ENCODE measurements at regions not wholly inside any gene's neighbourhood (a gene's known extent, or its start where the extent isn't known, plus 50 kb on each side); places are given as distances from the start of the nearest gene placed in this dataset.

- Histone ChIP-seq H3K27me3 (ENCODE audit: control insufficient read depth in 3 of 3, insufficient read depth in 3 of 3, low read length in 3 of 3) (no peaks in the 10 kb centered on the region), H3K9me3 (ENCODE audit: control insufficient read depth in 2 of 2, insufficient read depth in 1 of 2, low read depth in 1 of 2, low read length in 1 of 2) (peaks cover 0 to 4% of the 10 kb centered on the region in 2 donors), H3K4me1 (ENCODE audit: control insufficient read depth in 3 of 3, insufficient read depth in 2 of 3, low read depth in 1 of 3, low read length in 2 of 3) (peaks cover 0 to 4% (median 0%) of the 10 kb centered on the region in 3 donors), H3K36me3 (ENCODE audit: control insufficient read depth in 3 of 3, insufficient read depth in 2 of 3, low read depth in 1 of 3, low read length in 3 of 3) (no peaks in the 10 kb centered on the region), H3K4me3 (ENCODE audit: low read depth in 1 of 3, low read length in 3 of 3) (no peak overlapping the region), H3K27ac (ENCODE audit: low read depth in 1 of 3, low read length in 2 of 3) (peak overlapping the region in 1 of 3 donors; percentile 13)
- WGBS, 3 donors = 32 to 44% (median 43%) methylated on average over 9 of the region's 9 CpGs
- FAIRE-seq (no peak), DNase-seq (no peak)
Observed at GRCh38 chr6:45830441-45831139, 185.1 kb downstream of the CLIC5 start.

- peaks cover 0 to 4% of the 10 kb centered on the region in 2 donors for H3K9me3 ChIP-seq (ENCODE audit: control insufficient read depth in 2 of 2, insufficient read depth in 1 of 2, low read depth in 1 of 2, low read length in 1 of 2)
- peak overlapping the region in 1 of 3 donors; percentile 13 for H3K27ac ChIP-seq (ENCODE audit: low read depth in 1 of 3, low read length in 2 of 3)
- no peaks in the 10 kb centered on the region for H3K27me3 ChIP-seq (ENCODE audit: control insufficient read depth in 3 of 3, insufficient read depth in 3 of 3, low read length in 3 of 3)
- H3K4me3 ChIP-seq (ENCODE audit: low read depth in 1 of 3, low read length in 3 of 3) = no peak overlapping the region
- H3K4me1 ChIP-seq (ENCODE audit: control insufficient read depth in 3 of 3, insufficient read depth in 2 of 3, low read depth in 1 of 3, low read length in 2 of 3) = peaks cover 0 to 4% (median 0%) of the 10 kb centered on the region in 3 donors
- DNase-seq (no peak), FAIRE-seq (no peak)
- H3K36me3 ChIP-seq (ENCODE audit: control insufficient read depth in 3 of 3, insufficient read depth in 2 of 3, low read depth in 1 of 3, low read length in 3 of 3) = no peaks in the 10 kb centered on the region
- WGBS, 3 donors = 71 to 94% (median 93%) methylated on average over 1 of the region's 1 CpG
Observed at GRCh38 chr6:45829873-45830272, 185.8 kb downstream of the CLIC5 start.

GRCh38 chr6:45827952-45828530 lies 187.6 kb downstream of the CLIC5 start:
- Histone ChIP-seq H3K4me1 (ENCODE audit: control insufficient read depth in 3 of 3, insufficient read depth in 2 of 3, low read depth in 1 of 3, low read length in 2 of 3) (peaks cover 0 to 4% (median 0%) of the 10 kb centered on the region in 3 donors), H3K27me3 (ENCODE audit: control insufficient read depth in 3 of 3, insufficient read depth in 3 of 3, low read length in 3 of 3) (no peaks in the 10 kb centered on the region), H3K4me3 (ENCODE audit: low read depth in 1 of 3, low read length in 3 of 3) (no peak overlapping the region), H3K9me3 (ENCODE audit: control insufficient read depth in 2 of 2, insufficient read depth in 1 of 2, low read depth in 1 of 2, low read length in 1 of 2) (peaks cover 0 to 4% of the 10 kb centered on the region in 2 donors), H3K36me3 (ENCODE audit: control insufficient read depth in 3 of 3, insufficient read depth in 2 of 3, low read depth in 1 of 3, low read length in 3 of 3) (no peaks in the 10 kb centered on the region), H3K27ac (ENCODE audit: low read depth in 1 of 3, low read length in 2 of 3) (peak overlapping the region in 1 of 3 donors; percentile 87)
- DNase-seq (peak in 1 of 2 donors; percentile 11), FAIRE-seq (no peak)
- 71 to 83% (median 77%) methylated on average over 7 of the region's 7 CpGs for WGBS, 3 donors

- no peak overlapping the region for H3K27ac ChIP-seq (ENCODE audit: low read depth in 1 of 3, low read length in 2 of 3)
- WGBS, 3 donors = 77 to 84% (median 82%) methylated on average over 4 of the region's 4 CpGs
- DNase-seq = no peak
- no peak for FAIRE-seq
- H3K4me3 ChIP-seq (ENCODE audit: low read depth in 1 of 3, low read length in 3 of 3) = no peak overlapping the region
- no peaks in the 10 kb centered on the region for H3K27me3 ChIP-seq (ENCODE audit: control insufficient read depth in 3 of 3, insufficient read depth in 3 of 3, low read length in 3 of 3)
- H3K36me3 ChIP-seq (ENCODE audit: control insufficient read depth in 3 of 3, insufficient read depth in 2 of 3, low read depth in 1 of 3, low read length in 3 of 3) = no peaks in the 10 kb centered on the region
- no peaks in the 10 kb centered on the region for H3K4me1 ChIP-seq (ENCODE audit: control insufficient read depth in 3 of 3, insufficient read depth in 2 of 3, low read depth in 1 of 3, low read length in 2 of 3)
- H3K9me3 ChIP-seq (ENCODE audit: control insufficient read depth in 2 of 2, insufficient read depth in 1 of 2, low read depth in 1 of 2, low read length in 1 of 2) = no peaks in the 10 kb centered on the region
Observed at GRCh38 chr6:45822873-45823272, 192.8 kb downstream of the CLIC5 start.

- DNase-seq = no peak
- Histone ChIP-seq H3K9me3 (ENCODE audit: control insufficient read depth in 2 of 2, insufficient read depth in 1 of 2, low read depth in 1 of 2, low read length in 1 of 2) (no peaks in the 10 kb centered on the region), H3K4me1 (ENCODE audit: control insufficient read depth in 3 of 3, insufficient read depth in 2 of 3, low read depth in 1 of 3, low read length in 2 of 3) (no peaks in the 10 kb centered on the region), H3K27ac (ENCODE audit: low read depth in 1 of 3, low read length in 2 of 3) (no peak overlapping the region), H3K36me3 (ENCODE audit: control insufficient read depth in 3 of 3, insufficient read depth in 2 of 3, low read depth in 1 of 3, low read length in 3 of 3) (no peaks in the 10 kb centered on the region), H3K4me3 (ENCODE audit: low read depth in 1 of 3, low read length in 3 of 3) (no peak overlapping the region), H3K27me3 (ENCODE audit: control insufficient read depth in 3 of 3, insufficient read depth in 3 of 3, low read length in 3 of 3) (peaks cover 0 to 3% (median 0%) of the 10 kb centered on the region in 3 donors)
- no peak for FAIRE-seq
- WGBS, 3 donors = 70 to 76% (median 74%) methylated on average over 5 of the region's 5 CpGs
Observed at GRCh38 chr6:45822246-45822812, 193.3 kb downstream of the CLIC5 start.

- H3K27ac ChIP-seq (ENCODE audit: low read depth in 1 of 3, low read length in 2 of 3) = no peak overlapping the region
- H3K4me1 ChIP-seq (ENCODE audit: control insufficient read depth in 3 of 3, insufficient read depth in 2 of 3, low read depth in 1 of 3, low read length in 2 of 3) = no peaks in the 10 kb centered on the region
- H3K27me3 ChIP-seq (ENCODE audit: control insufficient read depth in 3 of 3, insufficient read depth in 3 of 3, low read length in 3 of 3) = peaks cover 0 to 4% (median 3%) of the 10 kb centered on the region in 3 donors
- DNase-seq (no peak), FAIRE-seq (no peak)
- 74 to 79% (median 78%) methylated on average over 4 of the region's 4 CpGs for WGBS, 3 donors
- no peaks in the 10 kb centered on the region for H3K36me3 ChIP-seq (ENCODE audit: control insufficient read depth in 3 of 3, insufficient read depth in 2 of 3, low read depth in 1 of 3, low read length in 3 of 3)
- H3K9me3 ChIP-seq (ENCODE audit: control insufficient read depth in 2 of 2, insufficient read depth in 1 of 2, low read depth in 1 of 2, low read length in 1 of 2) = no peaks in the 10 kb centered on the region
- no peak overlapping the region for H3K4me3 ChIP-seq (ENCODE audit: low read depth in 1 of 3, low read length in 3 of 3)
Observed at GRCh38 chr6:45818655-45819054, 197.0 kb downstream of the CLIC5 start.

- H3K27me3 ChIP-seq (ENCODE audit: control insufficient read depth in 3 of 3, insufficient read depth in 3 of 3, low read length in 3 of 3) = peaks cover 0 to 7% (median 3%) of the 10 kb centered on the region in 3 donors
- no peaks in the 10 kb centered on the region for H3K36me3 ChIP-seq (ENCODE audit: control insufficient read depth in 3 of 3, insufficient read depth in 2 of 3, low read depth in 1 of 3, low read length in 3 of 3)
- H3K4me1 ChIP-seq (ENCODE audit: control insufficient read depth in 3 of 3, insufficient read depth in 2 of 3, low read depth in 1 of 3, low read length in 2 of 3) = no peaks in the 10 kb centered on the region
- DNase-seq (no peak), FAIRE-seq (no peak)
- 74 to 88% (median 85%) methylated on average over 11 of the region's 11 CpGs for WGBS, 3 donors
- H3K4me3 ChIP-seq (ENCODE audit: low read depth in 1 of 3, low read length in 3 of 3) = no peak overlapping the region
- no peak overlapping the region for H3K27ac ChIP-seq (ENCODE audit: low read depth in 1 of 3, low read length in 2 of 3)
- no peaks in the 10 kb centered on the region for H3K9me3 ChIP-seq (ENCODE audit: control insufficient read depth in 2 of 2, insufficient read depth in 1 of 2, low read depth in 1 of 2, low read length in 1 of 2)
Observed at GRCh38 chr6:45816674-45817297, 198.9 kb downstream of the CLIC5 start.

GRCh38 chr6:45815466-45816125 lies 200.1 kb downstream of the CLIC5 start:
- Histone ChIP-seq H3K4me3 (ENCODE audit: low read depth in 1 of 3, low read length in 3 of 3) (no peak overlapping the region), H3K9me3 (ENCODE audit: control insufficient read depth in 2 of 2, insufficient read depth in 1 of 2, low read depth in 1 of 2, low read length in 1 of 2) (no peaks in the 10 kb centered on the region), H3K36me3 (ENCODE audit: control insufficient read depth in 3 of 3, insufficient read depth in 2 of 3, low read depth in 1 of 3, low read length in 3 of 3) (no peaks in the 10 kb centered on the region), H3K27me3 (ENCODE audit: control insufficient read depth in 3 of 3, insufficient read depth in 3 of 3, low read length in 3 of 3) (peaks cover 0 to 7% (median 3%) of the 10 kb centered on the region in 3 donors), H3K4me1 (ENCODE audit: control insufficient read depth in 3 of 3, insufficient read depth in 2 of 3, low read depth in 1 of 3, low read length in 2 of 3) (no peaks in the 10 kb centered on the region), H3K27ac (ENCODE audit: low read depth in 1 of 3, low read length in 2 of 3) (no peak overlapping the region)
- 88 to 92% (median 90%) methylated on average over 13 of the region's 13 CpGs for WGBS, 3 donors
- FAIRE-seq (no peak), DNase-seq (no peak)
